HG03103 (cell line): ENCODE measurements at regions not wholly inside any gene's neighbourhood (a gene's known extent, or its start where the extent isn't known, plus 50 kb on each side); places are given as distances from the start of the nearest gene placed in this dataset.
"Not testable (repeated sequence)": the region's sequence is repeated elsewhere in the genome, so short reads cannot be mapped to it uniquely, and the experiment has no call there.

ENCODE experiments used
- ATAC-seq: cut with Tn5 transposase; IDR thresholded peaks from one replicate; pipeline ENCODE4 v1.9.1; 2021; ENCODE audit warnings: low read depth; ENCODE audit not compliant: unreplicated experiment

DNA sequence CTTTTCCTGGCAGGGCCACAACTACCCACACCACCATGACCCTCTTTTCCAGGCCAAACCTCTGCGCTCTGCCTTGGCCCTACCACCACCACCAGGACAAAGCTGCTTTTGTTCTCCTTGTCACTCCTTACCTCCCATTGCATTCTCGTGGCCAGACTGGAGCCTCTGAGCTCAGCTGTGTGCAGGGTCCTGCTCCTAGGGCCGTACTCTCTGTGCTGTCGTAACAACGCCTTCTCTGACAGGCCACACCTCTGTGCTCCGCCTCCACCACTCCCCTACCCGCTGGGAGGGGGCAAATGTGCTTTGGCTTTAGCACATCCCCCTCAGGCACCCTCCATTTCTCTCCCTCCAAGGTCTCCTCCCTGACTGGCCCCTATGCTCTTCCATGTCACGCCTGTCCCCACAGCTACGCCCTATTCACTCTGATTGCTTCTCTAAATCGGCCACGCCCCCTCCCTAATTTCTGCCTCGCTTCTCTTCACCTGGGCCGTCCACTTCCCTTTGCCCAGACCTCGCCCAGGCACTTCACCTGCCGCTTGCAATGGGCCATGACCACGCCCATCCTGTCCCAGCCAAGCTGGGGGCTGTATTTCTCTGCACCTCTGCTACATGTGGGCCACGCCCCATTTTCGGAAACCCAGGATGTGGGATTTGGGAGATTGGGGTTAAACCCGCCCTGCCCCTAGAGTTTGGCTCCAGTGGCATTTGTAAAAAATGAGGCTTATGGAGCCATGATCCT lies 472.3 kb downstream of the KLF12 start:
- no peak for ATAC-seq

DNA sequence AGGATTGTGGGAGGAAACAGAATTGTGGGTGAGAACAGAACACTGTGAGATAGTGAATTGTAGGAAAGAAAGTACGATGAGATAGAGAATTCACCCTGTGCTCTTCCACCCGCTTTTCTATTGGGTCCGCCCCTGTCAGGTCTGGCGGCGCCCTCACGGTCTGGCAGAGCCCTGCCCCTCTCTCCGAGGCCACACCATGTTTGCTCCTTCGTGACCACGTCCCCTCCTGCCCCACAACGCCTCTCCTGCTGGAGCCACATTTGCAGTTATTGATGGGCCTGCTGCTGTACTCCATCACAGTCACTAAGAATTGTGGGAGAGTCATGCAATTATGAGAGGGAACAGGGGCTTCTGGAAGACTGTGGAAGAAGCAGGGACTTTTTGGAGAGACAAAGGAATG lies 473.1 kb downstream of the KLF12 start:
- no peak for ATAC-seq

DNA sequence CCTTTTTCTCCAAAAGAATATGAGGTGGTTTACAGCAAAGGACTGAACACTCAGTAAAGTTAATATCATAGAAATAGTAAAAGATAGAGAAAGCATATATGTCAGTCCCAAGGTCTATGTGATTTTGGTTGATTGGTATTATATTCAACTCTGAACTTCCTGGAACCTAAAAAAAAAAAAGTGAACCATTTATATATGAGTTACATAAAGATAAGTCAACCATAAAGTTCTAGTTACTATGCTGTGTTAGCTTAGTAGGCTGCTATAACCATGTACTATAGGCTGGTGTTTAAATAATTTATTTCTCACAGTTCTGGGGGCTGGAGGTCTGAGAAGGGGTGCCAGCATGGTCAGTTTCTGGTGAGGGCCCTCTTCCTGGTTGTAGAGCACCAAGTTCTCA lies 475.6 kb downstream of the KLF12 start:
- no peak for ATAC-seq

DNA sequence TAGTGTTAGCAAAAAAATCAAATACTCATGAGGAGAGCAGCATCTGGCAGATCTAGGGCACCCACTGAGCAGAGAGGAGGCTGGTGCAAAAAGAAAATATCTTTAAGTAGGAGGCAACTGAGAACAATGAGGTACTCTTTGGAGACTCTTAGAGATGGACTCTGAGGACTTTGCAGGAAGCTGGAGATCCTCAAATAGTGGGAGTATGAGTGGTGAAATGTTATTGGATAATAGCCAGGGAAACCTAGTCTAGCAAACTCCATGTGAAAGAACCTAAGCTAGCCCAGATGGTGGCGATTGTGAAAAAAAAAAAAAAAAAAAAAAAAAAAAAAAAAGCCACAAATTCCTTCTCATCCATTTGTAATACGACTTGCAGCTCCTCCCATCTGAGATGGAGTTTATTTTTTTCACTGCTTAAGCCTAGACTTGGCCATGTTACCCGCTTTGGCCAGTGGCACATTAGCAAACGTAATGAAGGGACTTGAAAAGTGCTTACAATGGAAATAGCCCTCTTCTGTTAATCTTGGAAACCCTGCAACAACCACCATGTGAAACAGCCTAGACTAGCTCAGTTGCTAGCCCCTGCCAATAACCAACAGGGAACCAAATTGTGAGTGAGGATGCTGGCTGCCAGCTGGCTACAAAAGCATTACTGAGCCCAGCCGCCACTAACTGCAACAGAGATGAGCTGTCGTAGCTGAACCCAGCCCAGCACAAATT lies 476.2 kb downstream of the KLF12 start:
- no peak for ATAC-seq

DNA sequence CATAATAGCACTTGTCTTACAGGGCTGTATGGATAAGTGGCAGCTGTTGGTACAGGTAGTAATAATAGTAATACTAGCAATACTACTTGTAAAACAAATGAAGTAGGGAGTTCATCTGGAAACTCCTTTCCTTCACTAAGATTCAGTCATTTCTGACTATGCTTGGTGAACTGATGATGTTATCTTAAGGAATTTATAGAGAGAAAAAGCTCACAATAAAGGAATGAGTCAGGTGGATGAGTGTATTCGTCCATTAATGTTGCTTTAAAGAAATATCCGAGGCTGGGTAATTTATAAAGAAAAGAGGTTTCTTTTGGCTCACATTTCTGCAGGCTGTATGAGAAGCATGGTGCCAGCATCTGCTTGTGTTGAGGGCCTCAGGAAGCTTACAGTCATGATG lies 477.3 kb downstream of the KLF12 start:
- no peak for ATAC-seq

DNA sequence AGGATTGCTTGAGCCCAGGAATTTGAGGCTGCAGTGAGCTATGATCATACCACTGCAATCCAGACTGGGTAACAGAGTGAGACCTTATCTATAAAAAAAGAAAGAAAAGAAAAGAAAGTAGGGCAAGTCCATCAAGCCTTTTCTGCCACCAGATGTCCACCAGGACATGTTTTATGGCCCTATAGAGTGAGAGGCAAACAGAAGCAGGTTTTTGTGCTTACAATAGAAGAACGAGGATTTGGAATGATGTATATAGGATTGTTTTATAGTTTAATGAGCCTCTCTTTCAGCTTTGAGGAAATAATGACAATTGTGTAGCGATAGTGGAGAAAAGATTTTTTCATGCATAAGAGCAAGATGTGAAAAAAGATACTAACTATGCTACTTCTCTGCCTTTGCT lies 480.5 kb downstream of the KLF12 start:
- ATAC-seq: no peak

DNA sequence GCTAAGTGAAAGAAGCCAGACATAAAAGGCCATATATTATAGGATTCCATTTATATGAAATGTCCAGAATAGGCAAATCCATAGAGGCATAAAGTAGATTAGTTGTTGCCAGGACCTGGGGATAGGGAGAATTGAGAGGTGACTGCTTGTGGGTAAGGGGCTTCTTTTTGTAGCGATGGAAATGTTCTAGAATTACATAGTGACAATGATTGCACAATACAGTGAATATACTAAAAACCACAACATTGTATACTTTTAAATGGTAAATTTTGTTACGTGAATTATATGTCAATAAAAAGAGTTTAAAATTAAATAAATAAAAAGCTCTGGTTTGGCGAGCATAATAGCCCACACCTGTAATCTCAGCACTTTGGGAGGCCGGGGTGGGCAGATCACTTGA lies 486.8 kb downstream of the KLF12 start:
- ATAC-seq: no peak

DNA sequence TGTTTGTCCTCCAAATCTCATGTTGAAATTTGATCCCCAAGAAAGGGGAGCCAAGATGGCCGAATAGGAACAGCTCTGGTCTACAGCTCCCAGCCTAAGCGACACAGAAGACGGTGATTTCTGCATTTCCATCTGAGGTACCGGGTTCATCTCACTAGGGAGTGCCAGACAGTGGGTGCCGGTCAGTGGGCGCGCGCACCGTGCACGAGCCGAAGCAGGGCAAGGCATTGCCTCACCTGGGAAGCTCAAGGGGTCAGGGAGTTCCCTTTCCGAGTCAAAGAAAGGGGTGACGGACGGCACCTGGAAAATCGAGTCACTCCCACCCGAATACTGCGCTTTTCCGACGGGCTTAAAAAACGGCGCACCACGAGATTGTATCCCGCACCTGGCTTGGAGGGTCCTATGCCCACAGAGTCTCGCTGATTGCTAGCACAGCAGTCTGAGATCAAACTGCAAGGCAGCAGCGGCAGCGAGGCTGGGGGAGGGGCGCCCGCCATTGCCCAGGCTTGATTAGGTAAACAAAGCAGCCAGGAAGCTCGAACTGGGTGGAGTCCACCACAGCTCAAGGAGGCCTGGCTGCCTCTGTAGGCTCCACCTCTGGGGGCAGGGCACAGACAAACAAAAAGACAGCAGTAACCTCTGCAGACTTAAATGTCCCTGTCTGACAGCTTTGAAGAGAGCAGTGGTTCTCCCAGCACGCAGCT lies 493.6 kb downstream of the KLF12 start:
- ATAC-seq: not testable (repeated sequence)

DNA sequence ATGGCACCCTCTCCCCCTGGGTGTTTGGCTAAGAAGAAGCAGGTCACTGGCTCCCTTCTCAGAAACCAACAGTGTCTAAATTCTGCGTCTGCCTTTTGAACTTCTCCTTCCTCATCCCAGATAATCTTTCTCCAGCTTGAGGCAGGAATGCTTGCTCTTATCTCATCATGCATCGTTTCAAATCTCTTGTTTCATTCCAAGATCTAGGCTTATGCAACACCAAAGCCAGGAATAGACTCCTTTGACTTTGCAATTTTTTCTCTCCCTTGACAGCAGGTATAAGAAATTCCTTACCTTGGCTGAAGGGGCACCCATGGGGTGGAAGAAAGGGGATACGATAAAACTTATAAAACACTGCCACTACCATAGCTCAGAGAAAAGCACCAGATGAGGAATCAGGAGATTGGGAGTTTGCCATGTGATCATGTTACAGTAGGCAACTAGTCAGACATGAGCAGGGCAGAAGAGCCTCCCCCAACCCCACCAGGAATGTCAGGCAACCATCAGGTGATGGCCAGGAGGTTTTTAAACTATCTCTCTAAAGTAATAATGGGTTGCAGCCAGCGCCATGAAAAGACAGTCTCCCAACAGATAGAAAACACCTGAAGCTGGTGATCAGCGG lies 498.9 kb downstream of the KLF12 start:
- ATAC-seq: no peak

DNA sequence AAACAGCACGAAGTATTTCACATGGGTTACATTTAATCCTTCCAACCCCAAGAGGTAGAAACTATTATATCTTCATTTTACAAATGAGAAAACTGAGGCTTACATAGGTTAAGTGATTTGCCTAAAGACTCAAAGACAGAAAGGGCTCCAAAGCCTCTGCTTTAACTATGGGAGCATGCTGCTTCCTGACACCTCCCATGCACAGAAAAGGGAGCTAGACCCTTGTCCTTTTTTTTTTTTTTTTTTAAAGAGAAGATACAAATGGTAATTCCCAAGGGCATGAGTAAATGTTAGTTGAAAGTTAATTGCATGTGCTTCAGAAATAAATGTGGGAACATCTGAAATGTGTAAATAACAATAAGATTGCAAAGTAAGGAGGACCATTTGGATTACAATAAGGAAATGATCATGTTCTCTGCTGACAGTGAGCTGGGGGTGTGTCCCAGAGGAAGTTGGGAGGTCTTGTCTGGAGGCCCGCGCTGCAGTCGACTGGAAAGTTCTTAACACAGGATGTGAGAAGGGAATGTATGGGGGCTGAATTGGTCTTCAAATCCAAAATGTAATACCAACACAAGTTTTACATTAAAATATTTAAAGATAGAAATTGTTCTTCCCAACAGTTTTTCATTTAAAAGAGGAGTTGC lies 500.3 kb downstream of the KLF12 start:
- ATAC-seq: no peak

DNA sequence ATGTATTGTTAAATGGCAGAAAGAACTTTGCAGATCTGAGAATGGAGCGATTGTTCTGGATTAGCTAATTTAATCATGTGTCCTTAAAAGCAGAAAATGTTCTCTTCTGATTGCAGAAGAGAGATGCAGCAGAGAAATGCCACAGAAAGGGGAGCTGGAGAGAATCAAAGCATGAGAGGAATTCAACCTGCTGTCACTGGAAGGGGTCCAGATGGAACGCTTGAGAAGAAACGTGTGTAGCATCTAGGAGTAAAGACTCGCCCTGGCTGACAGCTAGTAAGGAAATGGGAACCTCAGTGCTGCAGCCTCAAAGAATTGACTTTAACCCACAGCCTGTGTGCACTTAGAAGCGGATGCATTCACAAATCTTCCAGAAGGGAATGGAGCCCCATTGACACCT lies 502.8 kb downstream of the KLF12 start:
- no peak for ATAC-seq

DNA sequence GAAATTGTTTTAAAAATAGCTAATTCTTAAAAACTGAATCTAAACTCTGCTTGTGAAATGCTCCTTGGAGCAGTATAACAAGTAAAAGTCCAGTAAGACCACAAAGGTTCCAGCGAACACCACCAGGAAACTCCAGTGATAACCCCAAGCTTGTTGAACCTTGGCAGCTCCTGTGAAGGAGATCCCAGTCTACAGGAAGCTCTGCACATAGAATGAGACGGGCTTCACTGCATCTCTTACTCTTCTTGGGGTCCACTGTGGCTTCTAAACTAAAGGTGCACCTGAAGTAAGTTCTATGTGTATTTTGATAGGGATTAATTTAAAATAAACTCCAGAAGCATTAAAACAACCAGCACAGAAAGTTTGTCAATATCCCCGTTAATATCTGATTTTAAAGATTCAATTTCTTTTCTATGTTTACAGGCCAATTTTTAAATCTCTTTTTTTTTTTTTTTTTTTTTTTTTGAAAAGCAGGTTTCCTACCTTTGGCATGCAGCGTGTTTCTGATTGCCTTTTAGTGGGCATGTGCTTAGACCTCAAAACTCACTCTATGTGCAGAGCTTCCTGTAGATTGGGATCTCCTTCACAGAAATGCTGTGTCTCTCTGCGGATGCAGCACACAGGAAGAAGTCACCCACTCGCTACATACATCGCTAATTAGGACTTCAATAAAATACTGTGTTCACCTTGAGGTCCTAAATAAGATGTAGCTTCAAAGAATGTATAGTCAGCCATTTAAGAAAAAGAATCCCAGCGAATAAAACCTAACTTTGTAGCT lies 508.5 kb downstream of the KLF12 start:
- ATAC-seq: no peak

DNA sequence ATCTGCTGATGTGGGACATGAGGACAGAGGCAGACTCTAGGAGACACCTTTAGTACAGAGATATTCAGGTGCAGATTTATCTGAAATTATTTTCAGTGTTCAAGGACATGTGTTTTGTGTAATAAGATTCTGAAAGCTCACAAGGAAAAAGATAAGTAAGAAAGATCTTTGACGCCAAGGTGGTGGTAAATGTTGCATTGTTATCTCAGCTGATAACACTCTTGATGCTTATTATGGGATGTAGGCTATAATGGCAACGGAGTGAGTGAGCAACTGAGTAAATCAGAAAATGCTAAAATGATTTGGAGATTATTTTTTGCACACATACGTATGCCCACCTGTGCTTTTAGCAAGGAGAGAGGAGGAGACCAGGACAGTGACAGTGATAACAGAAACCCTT lies 510.9 kb downstream of the KLF12 start:
- no peak for ATAC-seq

DNA sequence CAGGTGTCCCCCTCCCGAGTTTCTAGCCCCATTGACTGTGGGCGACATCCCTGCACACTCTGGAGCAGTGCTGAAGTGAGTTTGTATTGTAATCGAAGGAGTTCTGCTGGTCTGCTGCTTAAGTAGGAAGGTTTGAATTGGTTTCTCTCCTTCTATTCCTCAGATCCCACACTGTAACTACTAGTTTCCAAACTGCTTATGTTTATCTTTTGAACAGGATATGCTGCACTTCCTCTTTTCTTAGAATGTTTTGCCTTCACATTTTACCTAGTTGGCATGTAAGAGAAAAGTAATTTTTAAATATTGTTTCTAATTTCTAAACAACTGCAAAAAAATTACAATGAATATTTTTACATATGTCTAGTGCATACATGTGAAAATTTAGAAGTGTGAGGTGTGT lies 511.8 kb downstream of the KLF12 start:
- ATAC-seq: no peak

DNA sequence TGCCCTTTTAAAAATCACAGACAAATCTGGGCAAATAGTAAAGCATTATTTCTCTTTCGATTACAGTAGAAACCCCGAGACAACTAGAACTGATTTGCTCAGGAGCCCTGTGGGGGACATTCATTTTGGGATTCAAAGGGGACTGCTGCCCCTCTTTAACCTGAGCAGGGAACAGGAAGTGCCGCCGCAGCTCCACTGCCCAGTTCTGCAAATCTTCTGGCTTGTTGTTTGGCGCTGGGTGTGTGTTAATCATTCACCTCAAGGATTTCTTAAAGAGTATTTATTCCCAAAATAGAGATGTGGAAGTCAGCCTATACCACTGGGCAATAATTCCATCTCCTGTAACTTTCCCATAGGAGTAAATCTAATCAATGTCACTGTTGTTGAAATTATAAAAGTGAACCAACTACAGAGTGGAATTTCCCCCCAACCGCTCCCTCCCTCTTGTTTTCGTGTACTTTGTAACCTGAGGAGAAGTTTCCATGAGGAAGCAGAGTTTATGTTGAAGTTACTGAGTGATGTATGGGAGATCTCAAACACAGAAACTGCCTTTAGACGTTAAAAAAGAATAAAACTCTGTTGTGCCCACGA lies 515.8 kb downstream of the KLF12 start:
- ATAC-seq: no peak

DNA sequence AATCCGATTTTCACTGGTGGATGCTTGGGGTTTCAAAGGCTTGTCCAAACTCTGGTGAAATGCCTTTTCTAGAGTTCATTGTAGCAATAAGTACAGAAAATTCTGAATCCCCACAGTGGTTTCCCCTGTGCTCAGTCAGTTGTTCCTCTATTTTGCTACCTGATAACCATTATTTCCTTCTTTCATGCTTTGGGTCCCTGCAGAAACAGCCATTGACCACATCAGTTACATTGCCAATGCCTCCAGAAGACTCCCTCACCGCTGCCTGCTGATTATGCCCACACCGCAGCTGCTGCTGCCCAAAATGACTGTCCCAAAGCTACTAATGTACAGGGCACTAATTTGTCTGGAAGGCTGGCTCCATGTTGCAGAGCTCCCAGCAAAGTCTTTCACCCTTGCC lies 517.3 kb downstream of the KLF12 start:
- ATAC-seq: no peak

DNA sequence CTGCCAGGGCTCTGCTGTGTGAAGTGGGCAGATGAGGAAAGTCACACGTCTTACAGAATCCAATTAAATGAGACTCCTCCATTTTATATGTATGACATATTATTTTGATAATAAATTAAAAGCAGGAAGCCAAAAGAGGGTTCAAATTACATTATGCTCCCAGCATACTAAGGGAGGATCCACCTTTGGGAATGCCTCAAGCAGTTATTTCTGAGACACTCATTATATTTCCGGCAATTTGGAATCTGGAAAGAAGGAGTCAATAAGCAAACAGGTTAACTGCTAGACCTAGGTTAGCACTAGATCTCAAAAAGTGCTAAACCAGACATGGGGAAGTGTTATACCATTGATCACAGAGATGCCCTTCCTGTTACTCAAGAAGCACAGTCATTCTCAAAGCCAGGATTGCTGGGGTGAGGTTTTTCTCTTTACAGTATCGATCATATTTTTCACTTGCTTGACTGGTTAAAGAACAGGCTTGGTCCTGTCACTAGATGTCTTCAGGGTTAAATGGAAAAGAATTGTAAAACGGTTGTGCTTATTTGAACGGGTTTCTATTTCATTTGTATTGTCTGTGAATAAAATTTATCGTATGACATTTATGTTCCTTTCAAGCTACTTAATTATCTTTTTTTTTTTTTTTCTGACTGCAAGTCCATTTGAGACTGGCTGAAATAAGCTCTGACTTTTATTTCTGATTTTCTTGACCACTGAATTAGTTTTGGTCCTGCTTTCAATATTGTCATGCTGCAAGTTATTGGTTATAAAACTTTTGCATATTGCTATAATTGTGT lies 523.2 kb downstream of the KLF12 start:
- no peak for ATAC-seq

DNA sequence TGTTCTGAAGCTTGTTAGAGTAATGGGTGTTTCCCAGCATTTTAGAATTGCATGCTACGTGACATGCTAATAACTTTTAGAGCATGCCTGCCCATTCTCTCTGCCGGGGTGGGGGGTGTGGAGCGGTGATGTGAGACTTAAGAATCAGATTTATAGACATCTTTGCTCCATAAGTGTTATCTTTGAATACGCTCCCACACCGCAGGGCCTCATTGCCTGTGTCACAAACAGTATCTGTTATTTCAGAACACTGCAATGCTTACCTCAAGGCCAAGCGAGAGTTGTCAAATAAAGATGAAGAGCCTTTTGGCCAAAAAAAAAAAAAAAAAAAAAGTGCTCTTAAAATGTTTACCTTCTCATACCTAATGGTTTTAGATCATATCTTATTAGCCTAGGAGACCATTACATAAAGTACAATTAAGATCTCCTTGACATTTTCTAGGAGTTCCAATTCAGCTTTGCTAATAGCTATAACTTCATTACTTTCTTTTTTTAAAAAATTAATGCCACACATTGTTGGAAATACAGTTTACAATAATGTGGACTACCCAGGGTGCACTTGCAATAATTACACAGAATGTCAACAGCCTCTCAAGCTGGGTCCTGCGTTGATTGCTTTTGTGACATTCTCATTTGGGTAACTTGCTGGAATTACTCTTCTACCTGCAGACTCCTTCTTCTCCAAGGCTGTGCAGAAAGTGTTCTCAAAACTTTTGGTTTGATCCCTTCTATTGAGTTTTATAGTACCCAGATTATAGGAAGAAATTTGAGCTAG lies 525.3 kb downstream of the KLF12 start:
- ATAC-seq: no peak
